Activated naive CD8-positive, alpha-beta T cell treated with anti-CD3 and anti-CD28 coated beads, Interleukin-2, amount 50 U/mL, for 24 hours (primary cell): ENCODE measurements at regions not wholly inside any gene's neighbourhood (a gene's known extent, or its start where the extent isn't known, plus 50 kb on each side); places are given as distances from the start of the nearest gene placed in this dataset.

ENCODE experiments used
- ATAC-seq: fragments of 150-1000 bp; cut with Tn5 transposase; one replicate; pipeline ENCODE4 v1.10.0; 2021
- DNase-seq: peaks from one replicate; pipeline ENCODE4 v3.0.0; 2021
- H3K27ac Mint-ChIP-seq: one replicate; pipeline ENCODE4 v1.8.0; 2021; ENCODE audit warnings: mild to moderate bottlenecking, mixed read lengths
- H3K27me3 Mint-ChIP-seq: one replicate; pipeline ENCODE4 v1.8.0; 2021; ENCODE audit warnings: mixed read lengths
- H3K36me3 Mint-ChIP-seq: one replicate; pipeline ENCODE4 v1.8.0; 2021; ENCODE audit warnings: low read depth, mixed read lengths
- H3K4me1 Mint-ChIP-seq: one replicate; pipeline ENCODE4 v1.8.0; 2021; ENCODE audit warnings: mixed read lengths
- H3K4me3 Mint-ChIP-seq: one replicate; pipeline ENCODE4 v1.8.0; 2021; ENCODE audit warnings: mild to moderate bottlenecking, moderate library complexity, mixed read lengths
- H3K9me3 Mint-ChIP-seq: one replicate; pipeline ENCODE4 v1.8.0; 2021; ENCODE audit warnings: mixed read lengths

DNA sequence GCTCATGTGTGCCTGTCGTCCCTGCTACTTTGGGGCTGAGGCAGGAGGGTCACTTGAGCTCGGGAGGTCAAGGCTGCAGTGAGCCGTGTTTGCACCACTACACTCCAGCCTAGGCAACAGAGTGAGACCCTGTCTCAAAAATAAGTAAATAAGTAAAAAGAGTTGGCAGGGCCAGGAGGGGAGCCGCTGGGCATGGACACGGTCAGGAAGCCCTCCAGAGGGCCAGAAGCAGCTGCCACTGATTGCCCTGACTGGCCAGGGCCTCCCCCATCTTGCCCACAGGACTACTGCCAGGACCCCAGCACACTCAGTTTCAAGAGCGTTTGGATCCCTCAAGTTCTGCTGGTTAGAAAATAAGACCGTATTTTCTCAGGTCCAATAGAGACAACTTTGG is 112.2 kb upstream of the IPO9 start:
- no peak for ATAC-seq
- no peak for DNase-seq
- Mint-ChIP-seq H3K27me3 (no peaks in the 10 kb centered on the region), H3K4me1 (peaks cover 4% of the 10 kb centered on the region), H3K4me3 (no peak overlapping the region), H3K9me3 (no peaks in the 10 kb centered on the region), H3K36me3 (no peaks in the 10 kb centered on the region), H3K27ac (no peak overlapping the region)

DNA sequence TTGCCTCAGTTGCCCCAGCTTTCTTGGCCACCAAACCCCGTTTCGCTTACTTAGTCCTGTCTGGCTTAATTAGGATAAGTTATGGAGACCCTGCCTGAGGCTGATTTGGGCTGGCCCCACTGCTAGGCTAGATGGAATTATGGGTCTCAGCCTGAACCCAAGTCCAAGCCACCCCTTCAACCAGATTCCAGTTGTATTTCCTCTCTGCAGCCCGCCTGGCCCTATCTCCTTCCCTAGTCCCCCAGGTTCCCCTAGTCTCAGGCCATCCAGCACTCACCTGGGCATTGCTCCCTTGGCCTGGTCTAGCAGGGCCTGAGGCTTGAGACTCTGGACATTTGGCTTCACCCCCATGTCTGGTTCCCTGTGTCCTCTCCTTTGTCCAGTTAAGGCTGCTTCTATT is 111.7 kb upstream of the IPO9 start:
- Mint-ChIP-seq H3K4me1 (peaks cover 4% of the 10 kb centered on the region), H3K36me3 (no peaks in the 10 kb centered on the region), H3K4me3 (no peak overlapping the region), H3K9me3 (no peaks in the 10 kb centered on the region), H3K27me3 (no peaks in the 10 kb centered on the region), H3K27ac (no peak overlapping the region)
- no peak for ATAC-seq
- DNase-seq, result no peak

DNA sequence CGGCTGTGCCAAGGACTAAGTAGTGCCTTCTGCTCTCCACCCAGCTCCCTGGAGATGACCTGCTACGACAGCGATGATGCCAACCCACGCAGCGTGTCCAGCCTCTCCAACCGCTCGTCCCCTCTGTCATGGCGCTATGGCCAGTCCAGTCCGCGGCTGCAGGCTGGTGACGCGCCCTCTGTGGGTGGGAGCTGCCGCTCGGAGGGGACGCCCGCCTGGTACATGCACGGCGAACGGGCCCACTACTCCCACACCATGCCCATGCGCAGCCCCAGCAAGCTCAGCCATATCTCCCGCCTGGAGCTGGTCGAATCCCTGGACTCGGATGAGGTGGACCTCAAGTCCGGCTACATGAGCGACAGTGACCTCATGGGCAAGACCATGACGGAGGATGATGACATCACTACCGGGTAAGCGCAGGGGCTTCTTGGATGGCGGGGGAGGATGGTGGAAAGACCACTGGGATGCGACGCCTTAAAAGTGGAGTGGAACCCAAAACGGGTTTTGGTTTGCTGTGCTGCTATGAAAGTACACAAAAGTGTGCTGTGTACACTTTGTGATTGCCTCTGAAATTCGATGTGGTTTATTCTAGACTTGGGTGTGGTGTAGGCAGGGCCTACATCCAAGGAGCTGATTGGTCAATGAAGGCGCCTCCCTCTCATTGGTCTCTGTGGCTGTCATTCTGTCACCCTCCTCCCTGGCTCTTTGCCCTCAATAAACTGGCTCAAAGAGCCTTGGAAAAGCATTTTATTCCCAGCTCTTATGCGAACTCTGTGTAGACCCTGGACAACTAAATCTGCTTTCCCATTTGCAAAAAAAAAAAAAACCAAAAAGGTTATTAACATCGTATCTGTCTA is 110.4 kb upstream of the IPO9 start:
- Mint-ChIP-seq H3K4me1 (peaks cover 4% of the 10 kb centered on the region), H3K36me3 (no peaks in the 10 kb centered on the region), H3K9me3 (no peaks in the 10 kb centered on the region), H3K27me3 (no peaks in the 10 kb centered on the region), H3K27ac (no peak overlapping the region), H3K4me3 (no peak overlapping the region)
- DNase-seq, result no peak
- no peak for ATAC-seq

DNA sequence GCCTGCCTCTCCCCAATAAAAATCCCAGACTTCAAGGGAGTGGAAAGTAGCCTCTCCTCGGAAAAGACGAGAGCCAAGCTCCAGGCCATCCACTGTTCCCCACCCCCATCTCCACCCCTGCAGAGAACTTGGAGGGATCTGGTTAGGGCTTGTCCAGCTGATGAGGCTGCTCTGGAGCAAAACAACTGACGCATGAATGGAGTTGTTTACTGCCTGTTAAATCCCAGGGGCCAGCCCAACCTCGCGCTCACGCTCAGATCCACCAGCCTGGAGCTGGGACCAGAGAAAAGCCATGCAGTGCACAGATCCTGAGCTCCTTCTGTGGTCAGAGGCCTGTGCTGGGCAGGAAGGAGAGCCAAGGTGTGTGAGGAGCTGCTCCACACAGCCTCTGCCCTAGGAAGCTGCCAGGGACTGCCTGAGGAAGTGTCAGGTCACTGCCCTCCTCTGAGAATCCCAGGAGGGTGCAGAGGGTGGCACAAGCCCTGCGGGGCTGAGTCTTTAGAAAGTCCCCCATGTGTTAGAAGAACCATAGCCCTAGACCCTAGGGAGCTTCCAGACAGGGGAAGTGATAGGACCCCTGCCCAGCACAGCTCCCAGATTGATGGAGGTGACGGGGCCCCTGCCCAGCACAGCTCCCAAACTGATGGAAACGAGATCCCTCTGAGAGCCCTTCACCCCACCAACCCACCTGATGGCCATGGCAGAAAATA is 109.0 kb upstream of the IPO9 start:
- H3K9me3 Mint-ChIP-seq, result no peaks in the 10 kb centered on the region
- no peaks in the 10 kb centered on the region for H3K27me3 Mint-ChIP-seq
- H3K36me3 Mint-ChIP-seq, result no peaks in the 10 kb centered on the region
- ATAC-seq (no peak), DNase-seq (no peak)
- H3K4me1 Mint-ChIP-seq, result peaks cover 4% of the 10 kb centered on the region
- H3K27ac Mint-ChIP-seq, result no peak overlapping the region
- no peak overlapping the region for H3K4me3 Mint-ChIP-seq

DNA sequence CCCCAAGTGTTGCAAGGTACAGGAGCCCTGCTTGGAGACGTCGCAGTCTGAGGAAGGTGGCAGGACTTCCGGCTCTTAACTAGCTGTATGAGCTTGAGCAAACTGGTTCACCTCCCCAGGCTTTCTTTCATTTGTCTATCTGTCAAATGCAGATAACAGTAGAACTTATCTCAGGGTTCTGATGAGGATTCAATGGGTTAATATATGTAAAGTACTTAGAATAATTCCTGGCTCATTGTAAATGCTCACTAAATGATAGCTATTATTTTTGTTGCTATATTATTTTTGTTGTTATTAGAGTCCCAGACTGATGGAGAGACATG is 108.5 kb upstream of the IPO9 start:
- no peak overlapping the region for H3K27ac Mint-ChIP-seq

DNA sequence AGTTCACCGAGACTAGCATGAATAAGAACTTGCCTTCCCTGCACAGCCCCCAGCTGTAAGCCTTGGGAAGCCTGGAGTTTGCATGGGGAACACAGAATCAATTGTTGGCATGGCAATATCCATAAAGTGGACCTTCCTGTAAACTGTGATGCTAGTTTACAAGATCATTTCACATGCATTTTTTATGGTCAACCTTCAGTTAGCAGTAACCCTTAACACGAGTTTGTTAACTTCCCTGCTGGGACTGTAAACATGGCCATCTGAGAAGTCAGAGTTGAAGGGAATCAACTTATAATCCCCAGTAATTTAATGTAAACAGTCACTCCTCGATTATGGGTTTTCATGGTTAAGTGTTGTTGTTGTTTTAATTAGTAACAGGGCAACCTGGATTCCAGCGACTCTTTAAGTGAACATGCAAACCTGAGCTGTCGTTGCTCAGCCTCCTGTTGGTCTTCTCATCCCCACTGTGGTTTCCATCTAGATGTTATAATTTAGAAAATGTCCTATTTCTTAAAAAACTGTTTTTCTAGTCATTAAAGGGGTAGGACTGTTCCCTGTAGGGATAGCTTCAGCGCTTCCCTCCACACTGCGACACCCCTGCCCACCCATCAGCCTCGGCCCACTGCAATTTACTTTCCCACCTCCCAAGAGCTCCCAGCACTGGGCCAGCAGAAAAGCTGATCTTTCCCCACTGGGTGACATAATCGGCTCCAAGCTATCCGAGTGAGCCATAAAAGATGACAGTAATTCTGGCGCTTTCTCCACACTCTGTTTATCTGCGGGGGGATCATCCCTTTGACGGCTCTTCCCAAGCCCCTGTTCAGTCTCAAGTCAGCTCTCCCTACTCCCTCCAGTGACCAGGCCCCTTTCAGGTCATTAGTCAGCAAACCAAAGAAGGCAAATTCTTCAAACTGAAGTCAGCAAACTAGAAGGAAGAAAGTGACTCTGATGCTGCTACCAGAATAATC is 107.6 kb upstream of the IPO9 start:
- no peaks in the 10 kb centered on the region for H3K36me3 Mint-ChIP-seq
- no peak overlapping the region for H3K4me3 Mint-ChIP-seq
- H3K4me1 Mint-ChIP-seq, result no peaks in the 10 kb centered on the region
- ATAC-seq (no peak), DNase-seq (no peak)
- H3K27ac Mint-ChIP-seq, result no peak overlapping the region
- no peaks in the 10 kb centered on the region for H3K9me3 Mint-ChIP-seq
- no peaks in the 10 kb centered on the region for H3K27me3 Mint-ChIP-seq

More for the DNA sequence above, 108.5 kb upstream of the IPO9 start:
- no peak overlapping the region for H3K4me3 Mint-ChIP-seq
- no peaks in the 10 kb centered on the region for H3K9me3 Mint-ChIP-seq
- no peaks in the 10 kb centered on the region for H3K36me3 Mint-ChIP-seq
- H3K4me1 Mint-ChIP-seq, result peaks cover 4% of the 10 kb centered on the region
- H3K27me3 Mint-ChIP-seq, result no peaks in the 10 kb centered on the region
- no peak for ATAC-seq
- no peak for DNase-seq

DNA sequence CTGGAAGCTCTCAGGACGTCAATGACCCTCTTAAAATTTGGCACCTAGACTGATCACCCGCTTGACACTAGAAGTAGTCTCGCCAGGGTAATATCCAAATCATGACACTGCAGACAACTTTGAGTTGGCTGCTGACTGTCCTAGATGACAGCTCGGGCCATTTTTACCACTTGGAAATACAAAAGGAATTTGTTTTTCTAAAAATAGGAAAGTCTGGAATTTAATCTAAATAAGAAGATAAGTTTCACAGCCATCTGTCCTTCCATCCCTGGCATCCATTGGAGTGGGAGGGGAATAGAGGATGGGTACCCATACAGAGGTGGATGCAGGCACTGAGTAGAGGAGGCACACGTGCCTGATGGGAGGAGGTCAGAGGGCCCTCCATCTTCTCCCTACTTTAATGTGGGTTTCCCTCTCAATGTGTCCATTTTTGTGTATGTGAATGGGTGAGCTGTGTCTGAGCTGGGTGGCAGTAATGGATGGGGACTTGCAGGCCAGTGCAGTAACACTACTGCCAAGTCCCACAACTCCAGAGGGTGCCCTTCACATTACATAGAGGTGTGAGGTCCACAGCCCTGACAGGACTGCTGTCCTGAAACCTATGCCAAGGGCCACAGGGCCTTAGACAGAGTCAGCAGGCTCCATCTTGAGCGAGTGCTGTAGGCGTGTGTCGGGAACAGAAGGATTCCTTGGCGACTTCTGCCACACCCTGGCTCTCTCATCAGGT is 104.8 kb upstream of the IPO9 start:
- H3K4me3 Mint-ChIP-seq, result no peak overlapping the region
- H3K4me1 Mint-ChIP-seq, result no peaks in the 10 kb centered on the region
- no peaks in the 10 kb centered on the region for H3K36me3 Mint-ChIP-seq
- H3K27me3 Mint-ChIP-seq, result peaks cover 2% of the 10 kb centered on the region
- no peak for DNase-seq
- H3K9me3 Mint-ChIP-seq, result no peaks in the 10 kb centered on the region
- ATAC-seq, result no peak
- H3K27ac Mint-ChIP-seq, result no peak overlapping the region

DNA sequence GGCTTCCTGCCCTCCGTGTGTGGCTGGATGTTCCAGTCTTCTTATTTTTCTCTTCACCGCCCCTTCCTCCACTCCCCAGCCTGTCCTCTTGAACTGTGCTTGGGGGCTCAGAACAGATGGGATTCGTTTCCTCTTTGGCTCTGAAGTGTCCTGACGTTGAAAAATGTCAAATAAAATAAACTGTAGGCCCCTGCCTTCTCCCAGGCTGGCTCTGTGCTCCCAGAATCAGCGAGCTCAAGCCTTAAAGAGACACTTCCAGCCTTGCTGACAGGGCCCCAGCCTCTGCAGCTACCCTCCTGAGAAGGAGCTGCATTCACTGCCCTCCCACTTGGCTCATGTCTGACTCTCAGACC is 104.2 kb upstream of the IPO9 start:
- Mint-ChIP-seq H3K36me3 (no peaks in the 10 kb centered on the region), H3K27me3 (peaks cover 2% of the 10 kb centered on the region), H3K4me1 (no peaks in the 10 kb centered on the region), H3K4me3 (no peak overlapping the region), H3K27ac (no peak overlapping the region), H3K9me3 (no peaks in the 10 kb centered on the region)
- DNase-seq (no peak), ATAC-seq (no peak)

DNA sequence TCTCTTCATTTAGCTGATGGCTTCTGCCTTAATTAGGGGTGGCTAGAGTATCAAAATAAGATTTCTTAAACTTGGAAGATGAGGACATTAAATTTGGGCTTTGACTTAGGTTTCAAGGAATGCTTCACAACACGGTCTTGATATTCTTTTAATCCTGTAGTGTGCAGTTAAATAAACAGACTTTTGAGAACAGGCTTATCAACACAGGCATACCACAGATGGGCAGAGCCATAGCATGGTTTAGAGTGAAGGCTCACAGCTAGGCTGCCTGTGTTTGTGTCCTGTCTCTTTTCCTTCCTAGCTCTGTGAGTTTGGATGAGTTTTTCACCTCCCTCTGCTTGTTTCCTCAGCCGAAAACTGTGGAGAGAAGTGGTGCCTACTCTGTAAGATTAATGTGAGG is 102.3 kb upstream of the IPO9 start:
- no peak for ATAC-seq
- Mint-ChIP-seq H3K4me3 (no peak overlapping the region), H3K27ac (no peak overlapping the region), H3K9me3 (no peaks in the 10 kb centered on the region), H3K4me1 (no peaks in the 10 kb centered on the region), H3K36me3 (no peaks in the 10 kb centered on the region), H3K27me3 (peaks cover 2% of the 10 kb centered on the region)
- DNase-seq, result no peak

DNA sequence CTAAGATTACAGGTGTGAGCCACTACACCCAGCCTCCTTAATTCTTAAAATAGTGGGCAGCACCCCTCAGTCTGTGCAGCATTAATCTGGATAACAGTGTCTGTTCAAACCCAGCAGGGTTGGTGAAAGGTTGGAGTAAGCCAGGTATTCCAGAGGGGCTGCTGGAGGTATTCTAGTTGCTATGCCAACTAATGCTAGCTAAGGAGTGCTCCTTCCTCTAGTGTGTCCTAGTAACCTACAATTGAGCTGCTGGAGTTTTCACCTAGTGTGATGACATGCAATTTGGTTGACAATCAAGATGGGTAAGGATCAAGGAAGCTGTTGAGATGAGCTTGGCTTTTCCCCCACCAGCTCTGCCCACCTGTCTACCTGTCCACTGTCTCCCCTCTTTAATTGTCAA is 100.2 kb upstream of the IPO9 start:
- H3K36me3 Mint-ChIP-seq, result no peaks in the 10 kb centered on the region
- H3K4me1 Mint-ChIP-seq, result no peaks in the 10 kb centered on the region
- ATAC-seq (no peak), DNase-seq (no peak)
- no peak overlapping the region for H3K27ac Mint-ChIP-seq
- no peak overlapping the region for H3K4me3 Mint-ChIP-seq
- peaks cover 2% of the 10 kb centered on the region for H3K27me3 Mint-ChIP-seq
- no peaks in the 10 kb centered on the region for H3K9me3 Mint-ChIP-seq

DNA sequence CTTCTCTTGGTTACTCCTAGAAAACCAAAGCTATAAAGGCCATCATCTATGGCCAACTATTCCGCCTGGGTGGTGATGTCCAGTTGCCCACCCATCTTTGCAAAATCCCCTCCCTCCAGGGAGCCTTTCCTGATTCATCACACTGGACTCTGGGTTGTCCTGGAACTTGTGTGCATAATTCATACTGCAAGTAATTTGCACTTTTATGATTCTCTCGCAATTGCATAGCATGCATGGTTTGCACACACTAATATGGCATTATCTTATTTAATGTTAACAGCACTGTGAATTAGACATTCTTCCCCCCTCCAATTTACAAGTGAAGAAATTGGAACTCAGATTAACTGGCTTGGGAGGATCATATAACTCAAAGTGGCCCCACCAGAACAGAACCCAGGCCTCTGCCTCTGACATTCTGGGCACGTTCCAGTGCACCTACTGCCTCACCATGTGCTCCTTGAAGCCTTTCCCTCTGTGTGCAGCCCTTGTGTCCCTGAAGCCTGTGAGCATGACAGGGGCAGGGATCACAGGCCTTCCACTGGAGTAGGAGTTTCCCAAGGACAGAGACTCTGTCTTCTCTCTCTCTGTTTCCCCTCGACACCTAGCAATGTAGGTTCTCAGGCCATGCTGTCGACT is 98.9 kb upstream of the IPO9 start:
- ATAC-seq (no peak), DNase-seq (no peak)
- H3K4me1 Mint-ChIP-seq, result no peaks in the 10 kb centered on the region
- no peak overlapping the region for H3K27ac Mint-ChIP-seq
- no peaks in the 10 kb centered on the region for H3K36me3 Mint-ChIP-seq
- H3K4me3 Mint-ChIP-seq, result no peak overlapping the region
- peaks cover 4% of the 10 kb centered on the region for H3K27me3 Mint-ChIP-seq
- no peaks in the 10 kb centered on the region for H3K9me3 Mint-ChIP-seq

DNA sequence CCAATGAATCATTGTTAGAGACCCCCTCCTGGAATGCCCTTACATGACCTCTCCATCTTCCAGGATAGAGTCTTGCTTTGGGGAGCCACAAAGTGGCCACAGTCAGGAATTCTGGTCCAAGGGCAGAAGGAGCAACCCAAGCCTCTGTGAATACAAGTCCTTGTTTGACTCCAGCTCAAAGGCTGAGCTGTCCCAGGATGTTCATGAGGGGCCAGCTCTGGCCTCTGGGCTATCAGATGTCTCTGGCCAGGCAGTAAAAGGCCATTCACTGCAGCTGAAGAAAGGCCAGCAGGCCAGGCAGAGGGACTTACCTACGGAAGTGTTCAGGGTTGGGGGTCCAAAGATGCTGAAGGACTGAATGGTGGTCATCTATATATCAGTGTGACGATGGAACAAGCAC is 98.3 kb upstream of the IPO9 start:
- no peak for ATAC-seq
- H3K36me3 Mint-ChIP-seq, result no peaks in the 10 kb centered on the region

DNA sequence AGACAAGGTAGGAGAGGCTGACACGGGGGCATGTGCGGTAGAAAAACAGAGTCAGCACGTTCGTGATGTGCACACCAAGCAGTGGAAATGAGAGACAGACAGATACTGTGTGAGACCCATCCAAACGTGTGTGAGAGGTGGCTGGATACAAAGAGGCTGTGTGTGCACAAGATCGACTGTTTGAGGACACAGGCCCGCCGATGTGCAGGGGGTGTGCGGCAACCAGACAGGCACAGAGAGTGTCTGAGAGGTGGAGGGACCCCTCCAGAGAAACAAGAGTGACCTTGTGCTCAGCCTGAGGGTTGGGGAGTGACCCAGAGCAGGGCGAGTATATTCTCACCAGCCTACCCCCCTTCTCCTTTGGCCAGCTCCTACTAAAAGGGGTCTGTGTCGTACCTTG is 97.8 kb upstream of the IPO9 start:
- Mint-ChIP-seq H3K4me3 (no peak overlapping the region), H3K27ac (no peak overlapping the region), H3K27me3 (peaks cover 4% of the 10 kb centered on the region), H3K36me3 (no peaks in the 10 kb centered on the region), H3K4me1 (no peaks in the 10 kb centered on the region), H3K9me3 (no peaks in the 10 kb centered on the region)
- DNase-seq, result no peak
- no peak for ATAC-seq

More for the DNA sequence above, 98.3 kb upstream of the IPO9 start:
- no peaks in the 10 kb centered on the region for H3K4me1 Mint-ChIP-seq
- no peak for DNase-seq
- no peak overlapping the region for H3K4me3 Mint-ChIP-seq
- peaks cover 4% of the 10 kb centered on the region for H3K27me3 Mint-ChIP-seq
- no peak overlapping the region for H3K27ac Mint-ChIP-seq
- no peaks in the 10 kb centered on the region for H3K9me3 Mint-ChIP-seq

DNA sequence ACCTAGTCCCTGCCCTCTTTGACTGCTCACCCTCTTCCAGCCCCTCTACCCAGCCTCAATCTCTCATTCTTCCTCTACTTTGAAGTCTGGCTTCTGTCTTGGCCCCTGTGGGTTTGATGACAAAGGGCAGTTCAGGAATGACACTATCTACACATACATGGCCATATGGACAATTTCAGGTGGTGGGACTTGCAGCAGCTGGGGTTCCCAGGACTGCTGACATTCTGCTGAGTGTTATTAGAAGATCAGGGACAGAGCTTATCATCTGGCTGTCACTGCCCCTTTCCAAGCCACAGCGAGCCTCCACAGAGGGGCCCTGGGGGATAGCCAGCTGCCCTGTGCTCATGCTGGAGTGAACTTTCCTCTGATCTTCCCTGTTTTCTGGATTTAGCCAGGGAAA is 97.4 kb upstream of the IPO9 start:
- Mint-ChIP-seq H3K9me3 (no peaks in the 10 kb centered on the region), H3K27me3 (peaks cover 4% of the 10 kb centered on the region), H3K4me1 (no peaks in the 10 kb centered on the region), H3K36me3 (no peaks in the 10 kb centered on the region), H3K4me3 (no peak overlapping the region), H3K27ac (no peak overlapping the region)
- DNase-seq (no peak), ATAC-seq (no peak)
